ENCODE measurements at regions not wholly inside any gene's neighbourhood (a gene's known extent, or its start where the extent isn't known, plus 50 kb on each side); places are given as distances from the start of the nearest gene placed in this dataset.
"Not testable (repeated sequence)": the region's sequence is repeated elsewhere in the genome, so short reads cannot be mapped to it uniquely, and the experiment has no call there.

- DNase-seq (ENCODE audit: low spot score) = not testable (repeated sequence)
These were observed 61.7 kb downstream of the RHOU start for GRCh38 chr1:228796945-228797344.

DNA sequence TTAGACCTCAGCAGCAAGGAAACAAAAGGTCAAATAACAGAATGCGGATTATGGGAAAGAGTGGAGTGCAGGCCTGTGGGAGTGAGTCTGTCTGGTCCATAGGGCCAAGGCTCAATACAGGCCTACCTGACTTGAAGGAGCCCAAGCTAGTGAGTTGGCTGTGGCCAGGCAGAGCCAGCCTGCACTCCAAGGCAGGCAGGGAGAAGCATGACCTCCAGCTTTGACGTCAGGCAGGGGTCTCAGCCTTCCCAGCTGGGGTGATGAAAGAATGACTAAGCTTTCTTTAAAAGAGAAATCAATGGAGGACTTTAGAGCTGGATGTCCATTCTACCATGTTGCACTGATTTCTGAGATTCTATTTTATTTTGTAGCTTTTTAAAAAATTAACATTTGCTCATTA is 62.8 kb downstream of the RHOU start:
- no peak for DNase-seq (ENCODE audit: low spot score)

DNA sequence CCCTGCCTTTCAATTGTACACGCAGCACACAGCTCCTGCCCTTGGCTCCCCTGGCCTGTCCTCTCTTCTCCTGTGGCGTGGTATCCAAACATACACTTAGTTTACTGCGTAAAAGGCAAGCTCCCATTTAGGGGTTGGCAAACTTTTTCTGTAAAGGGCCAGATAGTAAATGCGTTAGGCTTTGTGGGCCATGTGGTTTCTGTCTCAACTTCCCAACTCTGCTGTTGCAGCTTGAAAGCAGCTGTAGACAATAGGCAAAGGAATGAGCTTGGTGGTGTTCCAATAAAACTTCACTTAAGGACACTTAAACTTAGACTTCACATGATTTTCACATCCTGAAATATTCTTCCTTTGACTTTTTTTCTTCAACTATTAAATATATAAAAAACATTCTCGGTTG is 63.3 kb downstream of the RHOU start:
- DNase-seq (ENCODE audit: low spot score) = no peak

GRCh38 chr1:228799924-228800323 is 64.6 kb downstream of the RHOU start:
- no peak for DNase-seq (ENCODE audit: low spot score)

DNA sequence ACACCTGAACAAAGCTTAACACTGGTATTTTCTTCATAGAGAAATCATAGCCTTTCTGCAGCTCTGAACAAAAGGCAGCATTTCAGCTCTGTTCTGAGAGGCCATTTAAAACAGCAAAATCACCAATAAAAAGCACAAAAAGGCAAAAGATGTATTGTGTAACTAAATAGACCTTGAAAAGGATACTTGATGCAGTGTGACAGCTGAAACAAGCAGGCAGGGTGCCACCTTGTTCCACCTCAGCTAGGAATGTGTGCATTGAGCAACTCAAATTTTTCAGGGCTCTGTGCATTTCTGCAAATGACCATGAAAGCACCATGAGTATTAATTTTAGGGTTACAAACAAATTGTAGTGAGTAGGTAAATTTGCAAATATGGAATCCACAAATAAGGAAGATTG is 65.8 kb downstream of the RHOU start:
- DNase-seq (ENCODE audit: low spot score) = no peak

DNA sequence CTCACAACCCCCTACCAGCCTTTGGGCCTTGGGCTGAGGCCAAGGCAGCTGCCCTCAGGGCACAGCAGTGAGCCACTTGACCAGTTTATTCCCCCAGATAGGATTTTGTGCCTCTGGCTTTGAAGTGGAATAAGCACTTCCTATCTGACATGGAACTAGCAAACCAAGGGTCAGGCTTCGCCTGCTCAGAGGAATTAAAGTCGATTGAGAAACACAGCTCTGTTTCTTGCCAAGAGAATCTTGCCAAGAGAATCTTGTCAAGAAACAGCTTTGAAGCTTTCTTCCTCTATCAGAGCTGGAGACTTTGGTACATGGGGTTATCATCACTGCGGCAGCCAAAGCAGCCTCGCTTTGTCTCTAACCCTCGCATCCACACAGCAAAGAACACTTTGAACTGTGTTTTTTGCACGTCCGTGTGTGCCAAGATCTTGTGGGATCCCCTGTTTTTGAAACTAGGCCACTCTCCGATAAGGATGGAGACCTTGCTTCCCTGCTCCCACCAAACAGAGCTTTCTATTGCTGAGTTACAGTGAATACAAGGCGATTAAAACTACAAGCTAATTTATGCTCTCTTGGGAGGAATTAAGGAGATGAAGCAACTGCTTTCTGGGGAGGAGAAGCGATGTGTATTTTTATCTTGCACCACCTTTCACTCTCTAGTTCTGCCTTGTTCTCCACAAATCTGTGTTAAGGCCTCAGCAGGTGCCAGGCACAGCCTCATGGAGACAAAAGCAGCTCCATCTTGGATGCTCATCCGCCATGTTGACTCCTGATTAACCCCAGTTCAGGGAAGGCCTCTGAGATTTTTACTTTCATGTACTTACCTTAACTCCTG is 67.3 kb downstream of the RHOU start:
- DNase-seq (ENCODE audit: low spot score) = no peak

DNA sequence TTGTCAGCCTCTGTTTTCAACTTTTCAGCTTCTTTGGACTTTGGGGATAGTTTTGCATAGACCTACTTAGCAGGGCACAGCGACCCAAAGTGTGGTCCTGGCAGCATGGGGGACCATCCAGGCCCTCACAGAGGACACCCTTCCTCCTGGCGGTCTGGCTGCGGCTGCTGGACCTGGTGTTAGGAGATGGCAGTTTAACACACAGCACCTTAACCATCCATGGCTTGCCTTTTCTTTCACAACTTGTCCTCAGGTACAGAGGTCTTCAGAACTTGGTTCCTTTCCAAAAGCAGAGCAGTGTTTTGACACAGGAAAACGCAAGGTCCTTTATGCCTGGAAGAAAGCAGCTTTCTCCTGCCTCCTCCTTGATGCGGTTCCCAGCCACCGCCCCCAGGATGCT is 68.1 kb downstream of the RHOU start:
- DNase-seq (ENCODE audit: low spot score) = no peak

DNA sequence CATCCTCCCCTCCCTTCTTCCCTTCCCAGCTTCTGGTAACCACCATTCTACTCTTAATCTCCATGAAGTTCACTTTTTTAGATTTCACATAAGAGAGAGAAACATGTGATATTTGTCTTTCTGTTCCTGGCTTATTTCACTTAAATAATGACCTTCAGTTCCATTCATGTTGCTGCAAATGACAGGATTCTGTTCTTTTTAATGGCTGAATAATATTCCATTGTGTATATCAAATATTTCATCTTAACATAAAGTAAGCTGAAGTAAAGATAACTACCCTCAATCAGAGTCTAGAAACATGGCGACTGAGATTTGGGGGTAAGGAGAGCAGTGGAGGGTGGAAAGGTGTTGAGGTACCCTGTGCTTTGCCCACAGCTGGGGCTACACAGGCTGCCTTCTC is 68.9 kb downstream of the RHOU start:
- no peak for DNase-seq (ENCODE audit: low spot score)

DNA sequence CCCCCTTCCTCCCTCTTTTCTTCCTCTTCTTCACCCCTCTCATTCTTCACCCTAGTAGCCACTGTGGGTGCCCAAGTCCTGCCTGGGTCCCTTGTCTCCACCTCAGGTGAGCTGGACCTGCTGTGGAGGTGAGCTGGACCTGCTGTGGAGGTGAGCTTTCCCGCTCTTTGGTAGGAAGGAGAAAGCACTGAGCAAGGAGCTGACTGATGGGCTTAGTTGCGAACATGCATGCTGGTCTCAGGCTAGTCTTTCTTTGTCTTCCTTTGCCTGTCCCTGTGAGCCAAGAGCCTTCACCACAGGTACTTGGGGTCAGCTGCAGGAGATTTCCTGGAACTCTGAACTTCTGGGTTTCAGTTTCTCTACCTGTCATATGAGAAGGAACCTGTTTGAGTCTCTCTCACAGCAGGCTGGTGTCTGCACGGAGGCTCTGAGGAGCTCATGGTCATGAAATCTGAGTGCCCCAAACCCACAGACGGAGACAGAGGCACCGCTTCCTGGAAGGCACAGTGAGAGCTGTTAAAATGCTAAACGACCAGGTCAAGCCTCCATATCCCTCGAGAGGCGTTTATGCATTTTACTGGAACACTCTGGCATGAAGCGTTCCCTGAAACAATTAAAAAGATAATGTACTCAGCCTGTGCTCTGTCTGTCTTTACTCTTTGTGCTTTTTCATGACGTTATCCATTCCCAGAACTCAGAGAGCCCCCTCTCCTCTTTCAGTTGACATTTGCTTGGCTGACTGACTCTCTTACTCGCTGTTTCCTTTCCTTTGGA is 69.5 kb downstream of the RHOU start:
- DNase-seq (ENCODE audit: low spot score) = no peak

DNA sequence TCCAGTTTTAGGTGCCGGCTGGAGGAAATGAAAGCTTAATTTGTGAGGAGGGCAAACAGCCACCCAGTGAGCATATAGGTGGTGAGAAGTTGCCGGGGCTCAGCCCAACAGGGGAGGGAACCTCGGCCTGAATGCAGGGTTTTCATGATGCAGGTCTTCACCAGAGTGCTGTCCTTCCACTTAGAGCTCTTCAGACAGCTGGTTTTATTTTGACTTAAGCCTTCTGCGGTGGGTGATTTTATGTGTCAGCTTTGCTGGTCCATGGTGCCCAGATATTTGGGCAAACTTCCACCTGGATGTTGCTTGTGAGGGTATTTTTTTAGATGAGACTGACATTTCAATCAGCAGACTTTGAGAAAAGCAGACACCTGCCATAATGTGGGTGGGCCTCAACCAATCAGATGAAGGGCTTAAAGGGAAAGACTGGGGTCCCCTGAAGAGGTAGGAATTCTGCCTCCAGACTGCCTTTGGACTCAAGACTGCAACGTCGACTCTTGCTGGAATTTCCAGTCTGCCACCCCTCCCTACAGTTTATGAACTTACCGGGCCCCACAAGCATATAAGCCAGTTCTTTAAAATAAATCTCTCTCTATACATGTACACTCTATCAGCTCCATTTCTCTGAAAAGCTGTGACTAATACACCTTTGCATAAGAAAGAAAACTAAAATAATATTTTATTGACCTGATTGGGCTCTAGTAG is 72.8 kb downstream of the RHOU start:
- DNase-seq (ENCODE audit: low spot score) = no peak

DNA sequence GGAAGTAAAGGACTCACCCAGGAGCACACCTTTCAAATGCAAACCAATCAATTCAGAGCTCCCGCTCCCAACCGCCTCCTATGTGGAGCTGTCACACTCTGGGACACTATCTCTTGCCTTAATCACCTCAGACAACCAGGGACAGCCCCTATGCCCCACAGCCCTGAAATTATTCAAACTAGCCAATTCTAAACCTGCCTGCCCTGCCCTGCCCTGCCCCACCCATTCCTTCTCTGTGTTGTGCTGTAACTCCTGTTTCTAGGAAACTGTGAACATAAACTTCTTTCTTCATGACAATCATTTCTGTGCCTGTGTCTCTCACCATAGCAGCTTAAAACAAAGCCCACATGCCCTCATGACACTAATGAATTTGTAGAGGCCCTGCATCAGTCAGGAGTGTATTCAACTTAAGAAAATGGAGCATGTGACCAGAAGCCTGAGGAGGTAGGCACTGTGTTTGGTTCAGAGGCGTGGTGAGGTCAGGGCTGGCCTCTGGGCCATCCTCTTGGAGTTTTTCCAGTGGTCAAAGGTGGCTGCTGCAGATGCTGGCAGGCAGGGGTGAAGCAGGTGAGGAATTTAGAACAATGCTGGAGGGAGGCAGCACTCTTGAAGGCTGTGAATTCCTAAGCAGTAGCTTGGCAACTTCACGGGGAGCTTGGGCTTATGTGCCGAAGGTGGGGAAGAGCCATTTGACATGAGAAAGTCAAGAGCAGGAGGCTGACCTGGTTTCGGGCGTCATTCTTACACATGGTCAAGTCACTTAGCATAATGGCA is 74.5 kb downstream of the RHOU start:
- no peak for DNase-seq (ENCODE audit: low spot score)

DNA sequence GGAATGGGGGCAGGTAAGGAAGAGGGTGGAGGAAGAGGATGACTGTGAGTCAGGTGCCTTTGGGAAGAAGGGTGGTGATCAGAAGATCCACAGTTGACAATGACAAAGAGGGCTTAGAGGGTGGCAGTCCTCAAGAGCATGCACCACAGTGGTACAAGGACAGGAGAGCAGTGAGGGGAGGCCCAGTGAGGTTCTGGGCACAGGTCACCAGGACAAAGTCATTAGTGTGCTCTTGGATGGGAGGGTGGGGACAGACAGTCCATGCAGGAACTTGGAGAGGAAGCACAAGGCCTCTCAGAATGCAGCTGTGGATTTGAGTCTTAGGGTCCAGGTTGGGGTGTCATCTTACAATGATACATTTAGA is 75.1 kb downstream of the RHOU start:
- DNase-seq (ENCODE audit: low spot score) = no peak

DNA sequence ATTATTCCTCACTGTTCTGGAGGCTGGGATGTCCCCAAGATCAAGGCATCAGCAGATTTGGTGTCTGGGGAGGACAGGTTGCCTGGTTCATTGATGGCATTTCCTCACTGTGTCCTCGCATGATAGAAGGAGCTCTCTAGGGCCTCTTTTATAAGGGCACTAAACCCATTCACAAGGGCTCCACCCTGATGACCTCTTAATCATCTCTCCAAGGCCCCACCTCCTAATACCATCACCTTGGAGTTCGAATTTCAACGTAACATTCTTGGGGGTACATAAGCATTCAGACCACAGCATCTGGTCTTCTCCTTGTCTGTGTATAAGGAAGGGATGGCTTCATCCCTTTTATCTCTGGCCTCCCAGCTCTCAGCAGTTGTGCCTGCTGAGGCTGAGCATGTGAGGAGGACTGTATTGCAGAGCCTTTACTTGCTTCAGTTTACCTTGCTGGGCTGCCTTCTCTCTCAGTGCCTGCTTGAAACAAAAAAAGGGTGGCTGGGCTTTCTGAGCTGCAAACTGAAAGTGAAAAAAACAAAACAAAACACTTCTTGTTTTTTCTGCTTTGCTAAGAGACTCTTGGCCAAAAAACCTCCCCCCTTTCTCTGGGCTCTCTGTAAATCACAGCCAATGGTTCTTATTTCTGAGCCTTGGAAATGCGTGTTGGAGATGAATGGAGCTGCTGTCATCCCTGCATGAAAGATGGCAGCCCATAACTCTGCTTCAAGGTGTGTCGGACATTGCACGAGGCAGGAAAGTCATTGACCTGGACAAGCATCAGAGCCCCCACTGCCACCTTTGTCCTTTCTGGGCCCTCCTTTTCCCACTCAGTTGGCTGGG is 75.8 kb downstream of the RHOU start:
- DNase-seq (ENCODE audit: low spot score) = no peak

DNA sequence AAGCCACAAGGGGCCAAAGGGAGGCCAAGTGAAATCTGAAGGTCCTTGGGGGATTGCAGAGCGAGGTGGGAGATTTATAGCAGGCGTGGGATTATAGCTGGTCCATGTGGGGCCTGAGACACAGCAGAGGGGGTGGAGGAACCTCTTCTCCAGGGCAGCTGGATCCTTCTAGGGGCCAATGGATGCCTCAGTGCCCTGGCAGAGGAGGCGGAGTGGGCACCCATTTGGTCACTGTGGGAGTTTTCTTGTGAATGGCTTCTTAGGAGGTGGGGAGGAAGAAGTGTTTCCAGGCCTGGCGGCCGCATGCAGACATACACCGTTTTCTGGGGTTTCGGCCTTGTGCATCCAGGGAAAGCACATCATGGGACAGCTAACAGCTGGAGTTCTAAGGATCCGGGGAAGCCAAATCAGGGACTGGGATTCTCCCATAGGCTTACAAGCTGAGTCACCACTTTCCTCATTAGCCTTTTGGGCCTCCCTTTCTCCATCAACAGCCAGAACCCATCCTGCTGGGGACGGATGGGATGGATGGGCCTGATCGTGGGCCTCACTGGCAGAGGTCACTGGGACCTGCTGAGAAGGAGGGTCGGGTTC is 76.5 kb downstream of the RHOU start:
- DNase-seq (ENCODE audit: low spot score) = no peak

DNA sequence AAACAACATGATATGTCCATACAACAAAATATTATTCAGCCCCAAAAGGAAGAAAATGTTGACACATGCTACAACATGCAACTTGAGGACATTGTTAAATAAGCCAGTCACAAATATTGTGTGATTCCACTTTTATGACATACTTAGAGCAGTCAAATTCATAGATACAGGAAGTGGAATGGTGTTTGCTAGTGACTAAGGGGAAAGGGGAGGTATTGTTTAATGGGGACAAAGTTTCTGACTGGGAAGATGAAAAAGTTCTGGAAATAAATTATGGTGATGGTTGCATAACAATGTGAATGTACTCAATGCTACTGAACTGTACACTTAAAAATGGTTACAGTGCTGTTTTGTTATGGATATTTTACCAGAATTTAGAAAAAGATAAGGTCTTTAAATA is 77.7 kb downstream of the RHOU start:
- no peak for DNase-seq (ENCODE audit: low spot score)

- DNase-seq (ENCODE audit: low spot score) = no peak
These were observed 78.9 kb downstream of the RHOU start for GRCh38 chr1:228814176-228814575.

GRCh38 chr1:228818296-228818695 is 83.0 kb downstream of the RHOU start:
- no peak for DNase-seq (ENCODE audit: low spot score)

DNA sequence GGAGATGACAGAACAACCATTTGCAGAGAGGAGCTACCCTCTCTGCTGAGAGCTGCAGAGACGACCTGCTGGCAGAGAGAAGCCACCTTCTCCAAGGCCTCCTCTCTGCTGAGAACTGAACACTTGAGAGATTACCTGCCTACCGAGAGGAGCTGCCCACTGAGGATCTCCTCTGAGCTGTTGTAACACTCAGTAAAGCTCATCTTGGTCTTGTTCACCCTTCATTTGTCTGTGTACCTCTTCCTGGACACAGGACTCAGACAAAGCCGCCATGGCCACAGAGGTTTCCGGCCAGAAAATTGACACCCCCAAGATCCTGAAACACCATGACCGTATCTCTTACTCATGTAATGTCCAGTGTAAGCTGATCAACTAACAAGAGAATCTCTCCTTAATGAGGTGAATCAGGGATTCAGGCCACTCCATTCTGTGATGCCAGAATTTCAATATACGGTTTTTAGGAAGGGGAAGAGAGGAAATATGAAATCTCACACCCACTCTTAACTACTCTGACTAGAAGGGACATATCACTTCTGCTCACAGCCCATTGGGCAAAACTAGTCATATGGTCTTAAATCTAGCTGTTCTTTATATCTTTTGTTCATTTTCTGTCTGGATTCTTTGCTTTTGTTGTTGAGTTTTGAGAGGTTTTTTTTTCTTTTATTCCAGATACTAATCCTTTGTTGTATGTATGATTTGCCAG is 83.8 kb downstream of the RHOU start:
- DNase-seq (ENCODE audit: low spot score) = no peak

GRCh38 chr1:228821252-228821651 is 86.0 kb downstream of the RHOU start:
- no peak for DNase-seq (ENCODE audit: low spot score)

GRCh38 chr1:228823200-228823599 is 87.9 kb downstream of the RHOU start:
- DNase-seq (ENCODE audit: low spot score) = no peak

All from kidney capillary endothelial cell (primary cell).